ENCODE measurements at regions not wholly inside any gene's neighbourhood (a gene's known extent, or its start where the extent isn't known, plus 50 kb on each side); places are given as distances from the start of the nearest gene placed in this dataset.

DNA sequence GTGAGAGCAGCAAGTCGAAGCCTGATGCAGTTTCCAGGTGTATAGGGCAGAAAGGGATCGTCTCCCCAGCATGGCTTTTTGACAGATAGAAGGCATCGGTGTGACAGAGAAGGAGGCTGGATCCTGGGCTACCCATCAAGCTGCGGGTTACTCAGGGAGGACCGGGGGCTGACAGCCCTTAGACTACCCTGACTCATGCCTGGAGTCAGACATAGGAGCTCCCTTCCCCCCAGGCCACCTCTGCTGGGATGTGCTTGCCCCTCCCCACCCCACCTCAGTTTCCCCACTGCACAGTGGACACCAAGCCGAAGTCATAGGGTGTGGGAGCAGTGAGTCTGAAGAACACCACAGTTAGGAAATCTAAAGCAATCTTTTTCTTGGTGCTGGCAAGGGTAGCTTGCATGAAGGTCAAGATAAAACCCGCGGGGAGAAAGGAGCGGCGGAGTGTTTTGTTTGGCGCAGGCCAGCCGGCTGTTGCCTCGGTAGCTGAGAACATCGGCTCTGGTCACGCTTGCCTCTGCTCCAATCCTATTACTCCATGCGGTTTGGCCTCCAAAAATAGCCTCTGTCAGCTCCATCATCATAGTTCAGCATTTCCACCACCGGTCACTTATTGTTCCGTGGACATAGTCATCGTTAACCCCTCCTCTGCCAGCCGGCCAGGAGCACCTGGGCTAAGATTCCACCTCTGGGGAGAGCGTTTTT is 169.2 kb upstream of the GLI2 start:
- Histone ChIP-seq H3K27me3 (replicated peaks; ENCODE audit: insufficient read depth, low read length) (no peaks in the 10 kb centered on the region; the same call in 1 of the 2 replicates), H3K4me3 (ENCODE audit: low read length) (no peak overlapping the region), H3F3A (ENCODE audit: insufficient read depth, low read length) (no peaks in the 10 kb centered on the region), H3K9me2 (replicated peaks; ENCODE audit: insufficient read depth, low read length) (no peaks in the 10 kb centered on the region), H3K4me1 (ENCODE audit: low read length) (no peaks in the 10 kb centered on the region), H4K20me1 (ENCODE audit: insufficient read depth, low read length) (no peaks in the 10 kb centered on the region), H3K79me2 (ENCODE audit: low read length) (no peaks in the 10 kb centered on the region), H2AFZ (ENCODE audit: low read length) (no peak overlapping the region), H3K4me2 (ENCODE audit: low read depth, low read length) (no peak overlapping the region), H3K36me3 (replicated peaks; ENCODE audit: insufficient read depth, low read length) (no peaks in the 10 kb centered on the region), H3K9ac (ENCODE audit: low read length) (no peak overlapping the region), H3K9me3 (replicated peaks; ENCODE audit: insufficient read depth, low read length) (no peaks in the 10 kb centered on the region), H3K27ac (ENCODE audit: low read length) (no peak overlapping the region)
- no peak for DNase-seq
- no peak for TF ChIP-seq EZH2phosphoT487 (IDR thresholded peaks at IDR 0.05; ENCODE audit: low read length)
- no peak for TF ChIP-seq EZH2 (optimal IDR thresholded peaks at IDR 0.05; ENCODE audit: low read depth, low read length)
- TF ChIP-seq, protein P1, sequence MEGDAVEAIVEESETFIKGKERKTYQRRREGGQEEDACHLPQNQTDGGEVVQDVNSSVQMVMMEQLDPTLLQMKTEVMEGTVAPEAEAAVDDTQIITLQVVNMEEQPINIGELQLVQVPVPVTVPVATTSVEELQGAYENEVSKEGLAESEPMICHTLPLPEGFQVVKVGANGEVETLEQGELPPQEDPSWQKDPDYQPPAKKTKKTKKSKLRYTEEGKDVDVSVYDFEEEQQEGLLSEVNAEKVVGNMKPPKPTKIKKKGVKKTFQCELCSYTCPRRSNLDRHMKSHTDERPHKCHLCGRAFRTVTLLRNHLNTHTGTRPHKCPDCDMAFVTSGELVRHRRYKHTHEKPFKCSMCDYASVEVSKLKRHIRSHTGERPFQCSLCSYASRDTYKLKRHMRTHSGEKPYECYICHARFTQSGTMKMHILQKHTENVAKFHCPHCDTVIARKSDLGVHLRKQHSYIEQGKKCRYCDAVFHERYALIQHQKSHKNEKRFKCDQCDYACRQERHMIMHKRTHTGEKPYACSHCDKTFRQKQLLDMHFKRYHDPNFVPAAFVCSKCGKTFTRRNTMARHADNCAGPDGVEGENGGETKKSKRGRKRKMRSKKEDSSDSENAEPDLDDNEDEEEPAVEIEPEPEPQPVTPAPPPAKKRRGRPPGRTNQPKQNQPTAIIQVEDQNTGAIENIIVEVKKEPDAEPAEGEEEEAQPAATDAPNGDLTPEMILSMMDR (IDR thresholded peaks at IDR 0.05; ENCODE audit: low read length), result no peak

DNA sequence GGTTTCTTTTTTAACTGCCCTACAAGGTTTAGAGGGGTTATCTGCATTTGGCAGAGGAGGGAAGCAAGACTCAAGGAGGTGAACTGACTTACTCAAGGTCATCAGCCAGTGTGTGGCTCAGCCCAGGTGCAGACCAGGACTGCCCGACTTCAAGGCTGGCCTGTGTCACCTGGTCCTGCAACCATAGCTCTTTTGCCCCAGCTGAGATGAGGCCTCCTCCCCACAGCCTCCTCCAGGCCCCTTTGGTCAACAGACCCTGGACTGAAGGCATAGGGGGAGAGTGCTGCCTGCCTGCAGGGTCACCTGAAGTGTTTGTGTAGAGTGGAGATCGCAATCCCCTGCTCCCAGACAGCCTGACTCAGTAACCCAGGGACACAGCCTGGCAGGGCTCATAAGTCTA is 168.5 kb upstream of the GLI2 start:
- Histone ChIP-seq H3K4me3 (ENCODE audit: low read length) (no peak overlapping the region), H3K4me1 (ENCODE audit: low read length) (no peaks in the 10 kb centered on the region), H3K27me3 (replicated peaks; ENCODE audit: insufficient read depth, low read length) (no peaks in the 10 kb centered on the region; the same call in 1 of the 2 replicates), H3F3A (ENCODE audit: insufficient read depth, low read length) (no peaks in the 10 kb centered on the region), H3K79me2 (ENCODE audit: low read length) (no peaks in the 10 kb centered on the region), H2AFZ (ENCODE audit: low read length) (no peak overlapping the region), H4K20me1 (ENCODE audit: insufficient read depth, low read length) (no peaks in the 10 kb centered on the region), H3K9me3 (replicated peaks; ENCODE audit: insufficient read depth, low read length) (no peaks in the 10 kb centered on the region), H3K27ac (ENCODE audit: low read length) (no peak overlapping the region), H3K36me3 (replicated peaks; ENCODE audit: insufficient read depth, low read length) (no peaks in the 10 kb centered on the region), H3K9ac (ENCODE audit: low read length) (no peak overlapping the region), H3K4me2 (ENCODE audit: low read depth, low read length) (no peak overlapping the region), H3K9me2 (replicated peaks; ENCODE audit: insufficient read depth, low read length) (no peaks in the 10 kb centered on the region)
- TF ChIP-seq, protein P1 (IDR thresholded peaks at IDR 0.05; ENCODE audit: low read length), result no peak
- TF ChIP-seq EZH2 (optimal IDR thresholded peaks at IDR 0.05; ENCODE audit: low read depth, low read length), result no peak
- no peak for TF ChIP-seq EZH2phosphoT487 (IDR thresholded peaks at IDR 0.05; ENCODE audit: low read length)
- no peak for DNase-seq

DNA sequence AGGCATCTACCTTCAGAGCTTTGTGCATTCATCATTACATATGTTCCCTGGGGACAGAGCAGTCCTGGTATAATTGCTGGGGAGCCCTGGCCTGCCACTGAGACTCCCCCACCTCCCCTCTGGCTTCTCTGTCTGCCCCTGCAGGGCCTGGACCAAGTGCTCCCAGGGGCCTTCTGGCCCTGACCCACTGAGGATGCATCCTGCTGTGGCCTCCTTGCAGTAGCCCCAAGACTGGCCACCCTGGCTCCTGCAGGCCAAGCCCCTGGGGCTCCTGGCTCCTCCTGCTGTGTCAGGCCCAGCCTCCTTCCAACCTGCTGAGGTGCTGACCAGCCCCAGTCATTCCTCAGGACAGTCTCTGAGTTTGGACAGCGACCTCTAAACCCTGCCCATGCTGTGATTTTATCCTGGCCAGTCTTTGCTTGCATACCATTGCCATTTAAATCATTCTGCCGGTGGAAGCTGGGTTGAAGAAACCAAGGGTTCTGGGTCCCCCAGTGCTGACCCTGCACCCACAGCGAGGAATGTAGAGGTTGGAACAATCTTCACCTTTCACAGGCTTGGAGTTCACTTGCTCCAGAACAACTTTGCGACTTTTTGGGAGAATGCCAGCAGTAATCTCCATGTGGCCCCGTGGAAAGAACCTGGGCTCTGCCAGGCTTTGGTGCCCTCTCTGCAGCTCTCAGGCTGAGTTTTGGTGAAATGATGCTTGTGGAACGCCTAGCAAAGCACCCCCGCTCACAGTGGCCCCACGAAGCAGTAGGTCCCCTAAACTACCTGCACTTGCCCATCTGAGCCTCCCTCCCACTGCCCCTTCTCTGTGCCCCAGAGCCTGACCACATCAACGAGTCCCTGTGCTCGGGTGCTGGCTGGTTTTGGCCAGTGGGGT is 167.3 kb upstream of the GLI2 start:
- no peaks in the 10 kb centered on the region for H3K36me3 ChIP-seq (replicated peaks; ENCODE audit: insufficient read depth, low read length)
- no peaks in the 10 kb centered on the region for H4K20me1 ChIP-seq (ENCODE audit: insufficient read depth, low read length)
- H3K4me3 ChIP-seq (ENCODE audit: low read length), result no peak overlapping the region
- no peak overlapping the region for H2AFZ ChIP-seq (ENCODE audit: low read length)
- no peaks in the 10 kb centered on the region for H3F3A ChIP-seq (ENCODE audit: insufficient read depth, low read length)
- H3K4me2 ChIP-seq (ENCODE audit: low read depth, low read length), result no peak overlapping the region
- no peak overlapping the region for H3K9ac ChIP-seq (ENCODE audit: low read length)
- H3K79me2 ChIP-seq (ENCODE audit: low read length), result no peaks in the 10 kb centered on the region
- DNase-seq, result no peak
- H3K27me3 ChIP-seq (replicated peaks; ENCODE audit: insufficient read depth, low read length), result no peaks in the 10 kb centered on the region; the same call in 1 of the 2 replicates
- H3K27ac ChIP-seq (ENCODE audit: low read length), result no peak overlapping the region
- no peak for TF ChIP-seq EZH2 (optimal IDR thresholded peaks at IDR 0.05; ENCODE audit: low read depth, low read length)
- TF ChIP-seq, protein P1 (IDR thresholded peaks at IDR 0.05; ENCODE audit: low read length), result no peak
- no peak for TF ChIP-seq EZH2phosphoT487 (IDR thresholded peaks at IDR 0.05; ENCODE audit: low read length)
- H3K9me3 ChIP-seq (replicated peaks; ENCODE audit: insufficient read depth, low read length), result no peaks in the 10 kb centered on the region
- no peaks in the 10 kb centered on the region for H3K4me1 ChIP-seq (ENCODE audit: low read length)
- no peaks in the 10 kb centered on the region for H3K9me2 ChIP-seq (replicated peaks; ENCODE audit: insufficient read depth, low read length)

Measured in MM.1S (cell line).